Left ventricle myocardium inferior (tissue), 1 donor: ENCODE measurements at regions not wholly inside any gene's neighbourhood (a gene's known extent, or its start where the extent isn't known, plus 50 kb on each side); places are given as distances from the start of the nearest gene placed in this dataset.

Experiments used
- DNase-seq: peaks from one replicate; pipeline ENCODE4 v3.0.0-alpha.2; 2020
- H3K27ac ChIP-seq: fragments of 200-600 bp; replicated peaks from 2 replicates; pipeline ENCODE4 v1.8.0; 2021
- H3K27me3 ChIP-seq: fragments of 200-600 bp; 2 replicates; pipeline ENCODE4 v1.8.0; 2021; ENCODE audit warnings: low read depth
- H3K36me3 ChIP-seq: fragments of 200-600 bp; 2 replicates; pipeline ENCODE4 v1.8.0; 2021
- H3K4me1 ChIP-seq: fragments of 200-600 bp; 2 replicates; pipeline ENCODE4 v1.8.0; 2021
- H3K4me3 ChIP-seq: fragments of 200-600 bp; 2 replicates; pipeline ENCODE4 v1.8.0; 2021; ENCODE audit warnings: mild to moderate bottlenecking, moderate library complexity
- H3K9me3 ChIP-seq: fragments of 200-600 bp; replicated peaks from 2 replicates; pipeline ENCODE4 v1.8.0; 2021
- CTCF ChIP-seq: fragments of 200-600 bp; IDR thresholded peaks from 2 replicates; pipeline ENCODE4 v1.8.0; 2021; ENCODE audit warnings: antibody characterized with exemption, mild to moderate bottlenecking, borderline replicate concordance
- intact Hi-C: fragments of 100-400 bp; cut with micrococcal nuclease; formaldehyde crosslinking; loops from one replicate; pipeline ENCODE4 v1.11.0; 2022
- donor health status: DM: no; HTN: yes; CAD: no; lungs with severe emphysema.

- intact Hi-C loops = no loop called here
- no peak for TF ChIP-seq CTCF
- Histone ChIP-seq H3K9me3 (no peaks in the 10 kb centered on the region), H3K4me3 (no peak overlapping the region), H3K27ac (no peak overlapping the region), H3K4me1 (no peaks in the 10 kb centered on the region), H3K36me3 (no peaks in the 10 kb centered on the region), H3K27me3 (no peaks in the 10 kb centered on the region)
- DNase-seq = no peak
Measured at GRCh38 chr4:171583790-171584189, 229.4 kb upstream of the GALNTL6 start.

- H3K36me3 ChIP-seq = no peaks in the 10 kb centered on the region
- no peaks in the 10 kb centered on the region for H3K4me1 ChIP-seq
- DNase-seq = no peak
- no peak overlapping the region for H3K4me3 ChIP-seq
- TF ChIP-seq CTCF = no peak
- no peaks in the 10 kb centered on the region for H3K9me3 ChIP-seq
- no peak overlapping the region for H3K27ac ChIP-seq
- intact Hi-C loops = no loop called here
- H3K27me3 ChIP-seq = no peaks in the 10 kb centered on the region
Measured at GRCh38 chr4:171582961-171583581, 230.1 kb upstream of the GALNTL6 start.

- H3K9me3 ChIP-seq = peaks cover 9% of the 10 kb centered on the region
- H3K27ac ChIP-seq = no peak overlapping the region
- no peaks in the 10 kb centered on the region for H3K27me3 ChIP-seq
- H3K36me3 ChIP-seq = no peaks in the 10 kb centered on the region
- no peak overlapping the region for H3K4me3 ChIP-seq
- TF ChIP-seq CTCF = no peak
- intact Hi-C loops = no loop called here
- H3K4me1 ChIP-seq = no peaks in the 10 kb centered on the region
- no peak for DNase-seq
Measured at GRCh38 chr4:171573181-171573580, 240.0 kb upstream of the GALNTL6 start.

- no peak for DNase-seq
- Histone ChIP-seq H3K27ac (no peak overlapping the region), H3K9me3 (peaks cover 5% of the 10 kb centered on the region), H3K36me3 (no peaks in the 10 kb centered on the region), H3K4me3 (no peak overlapping the region), H3K4me1 (no peaks in the 10 kb centered on the region), H3K27me3 (no peaks in the 10 kb centered on the region)
- intact Hi-C loops = no loop called here
- no peak for TF ChIP-seq CTCF
Measured at GRCh38 chr4:171565130-171565788, 247.9 kb upstream of the GALNTL6 start.

GRCh38 chr4:171561419-171561818 lies 251.8 kb upstream of the GALNTL6 start:
- Histone ChIP-seq H3K27ac (no peak overlapping the region), H3K4me1 (no peaks in the 10 kb centered on the region), H3K27me3 (no peaks in the 10 kb centered on the region), H3K4me3 (no peak overlapping the region), H3K36me3 (no peaks in the 10 kb centered on the region), H3K9me3 (peaks cover 9% of the 10 kb centered on the region)
- intact Hi-C loops = no loop called here
- no peak for TF ChIP-seq CTCF
- no peak for DNase-seq
